GM19351 (cell line): ENCODE measurements at regions not wholly inside any gene's neighbourhood (a gene's known extent, or its start where the extent isn't known, plus 50 kb on each side); places are given as distances from the start of the nearest gene placed in this dataset.
"Not testable (repeated sequence)": the region's sequence is repeated elsewhere in the genome, so short reads cannot be mapped to it uniquely, and the experiment has no call there.

Source experiments
- ATAC-seq: cut with Tn5 transposase; IDR thresholded peaks from one replicate; pipeline ENCODE4 v1.9.1; 2021; ENCODE audit warnings: mild to moderate bottlenecking, moderate library complexity; ENCODE audit not compliant: unreplicated experiment

GRCh38 chr2:204407204-204408014 lies 137.9 kb upstream of the PARD3B start:
- ATAC-seq, result no peak

- not testable (repeated sequence) for ATAC-seq
These were observed 132.5 kb upstream of the PARD3B start for GRCh38 chr2:204412782-204413181.

GRCh38 chr2:204415406-204416181 lies 129.7 kb upstream of the PARD3B start:
- no peak for ATAC-seq

GRCh38 chr2:204416236-204416635 lies 129.0 kb upstream of the PARD3B start:
- no peak for ATAC-seq

- ATAC-seq, result no peak
These were observed 119.5 kb upstream of the PARD3B start for GRCh38 chr2:204425821-204426220.

DNA sequence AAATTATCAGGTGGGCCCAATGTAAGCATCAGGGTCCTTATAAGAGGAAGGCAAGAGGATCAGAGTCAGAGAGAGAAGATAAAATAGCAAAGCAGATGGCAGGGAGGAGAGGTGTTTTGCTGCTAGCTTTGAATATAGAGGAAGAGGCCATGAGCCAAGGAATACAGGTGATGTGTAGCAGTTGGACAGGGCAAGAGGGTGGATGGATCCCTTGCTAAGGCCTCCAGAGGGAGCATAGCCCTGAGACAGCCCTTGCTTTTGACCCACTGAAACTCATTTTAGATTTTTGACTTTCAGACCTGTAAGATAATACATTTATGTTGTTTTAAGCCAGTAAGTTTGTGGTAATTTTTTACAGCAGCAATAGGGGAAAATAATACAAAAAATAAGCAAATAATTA lies 116.6 kb upstream of the PARD3B start:
- no peak for ATAC-seq

DNA sequence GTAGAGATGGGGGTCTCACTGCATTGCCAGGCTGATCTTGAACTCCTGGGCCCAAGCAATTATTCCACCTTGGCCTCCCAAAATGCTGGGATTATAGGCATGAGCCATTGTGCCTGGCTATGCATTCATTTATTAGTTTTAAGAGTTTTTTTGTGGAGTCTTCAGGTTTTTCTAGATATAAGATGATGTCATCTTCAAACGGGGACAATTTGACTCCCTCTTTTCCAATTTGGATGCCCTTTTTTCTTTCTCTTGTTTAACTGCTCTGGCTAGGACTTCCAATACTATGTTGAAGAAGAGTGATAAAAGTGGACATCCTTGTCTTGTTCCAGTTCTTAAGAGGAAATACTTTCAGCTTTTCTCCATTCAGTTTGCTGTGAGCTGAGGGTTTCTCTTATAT lies 113.7 kb upstream of the PARD3B start:
- no peak for ATAC-seq

GRCh38 chr2:204432196-204432595 lies 113.1 kb upstream of the PARD3B start:
- ATAC-seq, result no peak

GRCh38 chr2:204434660-204435462 lies 110.4 kb upstream of the PARD3B start:
- no peak for ATAC-seq

GRCh38 chr2:204436230-204436629 lies 109.0 kb upstream of the PARD3B start:
- ATAC-seq, result no peak

DNA sequence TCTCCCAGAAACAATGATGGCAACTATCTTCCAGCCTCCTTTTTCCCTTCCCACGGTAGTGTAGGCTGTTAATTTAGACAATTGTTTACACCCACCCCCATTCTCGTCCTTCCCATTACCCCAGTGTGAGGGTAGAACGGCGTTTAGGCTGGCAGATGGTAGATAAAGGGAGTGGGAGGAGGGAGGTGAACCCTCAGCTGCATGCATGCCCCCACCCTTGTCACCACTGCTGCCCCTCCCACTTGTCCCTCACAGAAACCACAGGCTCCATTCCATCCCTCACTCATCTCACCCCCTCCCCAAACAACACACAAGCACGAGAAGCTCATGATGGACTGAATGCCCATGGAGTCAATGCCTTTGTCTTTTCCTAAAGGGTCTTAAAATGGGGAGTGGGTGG lies 107.9 kb upstream of the PARD3B start:
- no peak for ATAC-seq

DNA sequence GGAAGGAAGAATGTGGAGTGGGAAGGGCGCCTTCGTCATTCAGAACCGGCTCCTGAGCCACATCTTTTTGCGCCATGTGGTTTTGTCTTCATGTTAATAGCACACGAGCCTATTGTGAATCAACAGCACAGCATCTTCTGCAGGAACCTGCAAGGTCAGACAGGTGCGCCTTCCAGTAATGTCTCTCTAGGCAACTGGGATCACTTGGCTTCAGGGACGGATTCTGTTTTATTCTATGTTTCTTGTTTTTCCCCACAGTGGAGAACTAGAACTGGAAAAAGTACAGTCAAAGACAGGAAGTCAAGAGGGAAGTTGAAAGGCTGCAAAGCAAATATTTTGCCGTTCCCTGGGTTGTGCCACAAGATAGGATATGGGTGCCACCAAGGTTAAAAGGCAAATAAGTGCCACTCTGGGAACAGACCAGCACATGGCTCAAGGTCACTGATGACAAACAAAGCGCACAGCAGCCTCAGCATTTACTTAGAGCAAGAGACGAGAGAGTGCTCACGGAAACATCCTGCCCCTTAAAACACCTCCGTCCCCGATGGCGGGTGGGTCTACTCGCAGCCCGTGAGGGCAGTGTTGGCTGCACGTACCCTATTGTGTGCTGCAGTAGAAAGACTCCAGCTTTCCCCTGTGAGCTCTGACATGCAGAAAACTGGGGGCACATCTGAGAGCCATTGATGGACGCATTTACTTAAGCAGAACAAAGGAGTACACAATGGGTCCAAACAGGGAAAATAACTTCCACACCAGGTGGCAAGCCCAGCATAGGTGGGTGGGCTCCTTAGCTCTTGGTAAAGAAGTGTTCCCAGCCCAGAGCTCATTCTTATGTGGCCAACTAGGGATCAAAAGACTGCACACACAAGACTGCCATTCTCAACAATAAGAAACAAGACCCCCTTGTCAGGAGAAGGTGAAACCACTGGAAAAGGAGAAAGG lies 107.2 kb upstream of the PARD3B start:
- no peak for ATAC-seq

DNA sequence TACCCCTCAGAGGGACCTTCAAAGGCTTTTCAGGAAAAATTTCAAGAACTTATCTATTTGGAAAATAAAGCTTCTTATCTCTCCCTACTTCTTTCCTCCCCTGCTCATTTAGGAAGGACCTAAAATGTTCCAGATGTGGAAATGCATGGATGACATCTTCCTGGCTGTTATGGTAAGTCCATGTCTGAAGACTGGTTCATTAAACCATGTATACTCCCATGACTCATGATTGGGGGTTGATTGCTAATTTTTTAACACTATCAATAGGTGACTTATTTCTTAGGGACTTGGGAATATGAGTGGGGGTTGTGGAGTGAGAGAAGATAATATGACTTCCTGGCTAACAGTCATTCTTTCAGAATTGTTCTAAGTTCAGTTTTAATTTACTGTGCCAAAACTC lies 104.0 kb upstream of the PARD3B start:
- ATAC-seq, result no peak

DNA sequence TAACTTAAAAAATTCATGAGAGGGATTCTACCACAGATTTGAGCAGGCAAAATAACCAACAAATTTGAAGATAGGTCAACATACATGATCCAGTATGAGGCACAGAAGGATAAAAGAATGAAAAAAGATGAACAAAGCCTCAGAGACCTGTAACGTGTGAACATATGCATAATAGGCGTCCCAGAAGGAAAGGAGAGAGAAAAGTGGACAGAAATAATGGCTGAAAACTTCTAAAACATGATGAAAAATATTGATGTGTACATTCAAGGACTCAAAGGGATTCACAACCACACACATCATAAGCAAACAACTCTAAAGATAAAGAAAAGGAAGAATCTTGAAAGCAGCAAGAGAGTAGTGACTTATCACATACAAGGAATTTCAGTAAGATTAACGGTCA lies 100.1 kb upstream of the PARD3B start:
- no peak for ATAC-seq

- ATAC-seq, result no peak
These were observed 97.6 kb upstream of the PARD3B start for GRCh38 chr2:204447722-204448121.

DNA sequence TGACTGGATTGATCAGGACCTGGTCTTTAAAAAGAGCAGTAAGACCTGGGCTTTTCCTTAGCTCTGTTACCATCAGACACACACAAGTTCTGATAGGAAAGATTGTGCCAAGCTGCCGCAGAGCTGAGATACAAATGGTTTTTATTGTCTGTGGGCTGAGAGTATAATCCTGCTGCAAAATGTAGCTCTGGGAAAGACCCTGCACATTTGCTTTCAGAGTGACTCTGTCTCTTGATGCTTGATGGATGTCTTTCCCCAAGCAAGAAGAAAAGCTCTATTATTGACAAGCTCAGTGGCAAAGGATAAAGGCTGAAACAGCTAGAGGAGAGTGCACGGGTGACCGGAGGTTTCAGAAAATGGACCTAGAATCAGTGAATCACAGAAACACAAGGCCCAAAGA lies 95.3 kb upstream of the PARD3B start:
- no peak for ATAC-seq

DNA sequence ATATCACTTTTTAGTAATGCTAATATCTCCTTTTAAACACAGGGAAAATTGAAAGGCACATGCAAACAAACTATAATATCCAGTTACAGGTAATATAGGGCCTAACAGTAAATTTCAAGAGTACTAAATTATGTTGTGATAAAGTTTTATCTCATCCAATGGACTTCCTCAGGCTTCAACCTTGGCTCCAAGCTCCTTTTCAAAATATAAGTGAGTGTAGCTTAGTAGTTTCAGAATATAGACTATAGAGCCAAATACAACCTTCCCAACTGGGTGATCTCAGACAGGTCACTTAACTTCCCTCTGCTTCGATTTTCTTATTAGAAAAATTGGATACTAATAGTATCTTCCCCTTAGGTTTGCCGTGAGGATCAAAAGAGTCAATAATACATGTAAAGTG lies 93.5 kb upstream of the PARD3B start:
- ATAC-seq, result no peak

GRCh38 chr2:204452464-204453023 lies 92.7 kb upstream of the PARD3B start:
- no peak for ATAC-seq

DNA sequence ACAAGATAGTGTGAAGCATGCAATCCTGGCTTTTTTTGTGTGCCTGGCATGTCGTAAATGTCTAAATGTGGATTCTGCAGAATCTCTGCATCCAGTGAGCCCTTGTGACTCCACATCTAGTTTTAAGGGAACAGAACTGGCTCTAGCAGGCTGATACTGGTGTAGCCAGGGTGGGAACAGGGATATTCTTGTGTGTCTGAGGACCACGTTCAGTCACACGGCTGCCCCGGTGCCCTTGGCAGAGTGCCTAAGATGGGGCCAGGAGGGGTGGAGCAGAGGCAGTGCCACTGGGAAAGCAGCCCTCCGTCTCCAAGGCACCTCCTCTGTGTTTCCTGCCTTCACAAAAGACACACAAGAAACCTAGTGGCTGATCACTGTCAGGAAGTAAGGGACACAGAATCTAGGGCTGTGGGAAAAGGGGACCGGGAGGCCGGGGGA lies 91.5 kb upstream of the PARD3B start:
- ATAC-seq, result no peak
